GM18873 (cell line): ENCODE measurements at regions not wholly inside any gene's neighbourhood (a gene's known extent, or its start where the extent isn't known, plus 50 kb on each side); places are given as distances from the start of the nearest gene placed in this dataset.

ENCODE experiments used
- ATAC-seq: cut with Tn5 transposase; IDR thresholded peaks from one replicate; pipeline ENCODE4 v1.9.1; 2021; ENCODE audit warnings: mild to moderate bottlenecking, moderate library complexity, moderate number of reproducible peaks; ENCODE audit not compliant: unreplicated experiment, low FRiP score

DNA sequence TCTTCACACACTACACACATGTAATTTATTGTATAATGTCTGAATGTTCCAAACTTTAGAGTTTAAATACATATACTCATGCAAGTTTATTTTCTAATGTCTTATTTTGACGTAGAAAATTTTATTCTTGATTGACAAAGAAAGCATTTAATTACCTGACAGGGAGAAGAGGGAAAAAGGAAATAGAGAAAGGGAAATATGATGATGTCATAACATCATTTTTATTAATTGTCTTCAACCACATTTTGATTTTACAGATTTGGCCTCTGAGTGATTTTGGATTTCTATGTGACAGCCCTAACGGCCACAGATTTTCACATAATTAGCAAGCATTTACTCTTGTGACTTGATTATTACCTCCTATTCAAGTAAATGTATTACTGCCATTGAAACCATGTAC lies 106.1 kb upstream of the FSTL4 start:
- ATAC-seq = no peak

GRCh38 chr5:133716532-133717183 lies 104.3 kb upstream of the FSTL4 start:
- no peak for ATAC-seq

DNA sequence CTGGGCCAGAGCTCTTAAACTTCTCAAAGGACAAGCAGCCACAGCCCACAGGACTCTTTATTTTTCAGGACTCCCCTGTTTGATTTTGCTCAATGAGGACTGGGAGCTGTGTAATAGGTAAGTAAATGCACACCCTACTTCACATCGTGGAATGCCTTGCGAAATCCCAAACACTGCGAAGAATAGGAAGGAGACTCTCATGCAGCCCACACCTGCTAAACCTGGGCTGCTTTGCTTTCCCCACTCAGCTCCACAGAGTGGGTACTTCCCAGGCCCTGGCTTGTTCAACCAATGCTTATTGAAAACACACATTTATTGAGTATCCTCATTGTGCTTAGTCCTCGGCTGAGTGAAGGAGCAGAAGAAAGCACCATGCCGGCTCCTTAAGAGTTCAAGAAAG lies 103.3 kb upstream of the FSTL4 start:
- no peak for ATAC-seq

- no peak for ATAC-seq
Measured at GRCh38 chr5:133715216-133715615, 102.9 kb upstream of the FSTL4 start.

GRCh38 chr5:133714161-133714915 lies 102.0 kb upstream of the FSTL4 start:
- no peak for ATAC-seq

DNA sequence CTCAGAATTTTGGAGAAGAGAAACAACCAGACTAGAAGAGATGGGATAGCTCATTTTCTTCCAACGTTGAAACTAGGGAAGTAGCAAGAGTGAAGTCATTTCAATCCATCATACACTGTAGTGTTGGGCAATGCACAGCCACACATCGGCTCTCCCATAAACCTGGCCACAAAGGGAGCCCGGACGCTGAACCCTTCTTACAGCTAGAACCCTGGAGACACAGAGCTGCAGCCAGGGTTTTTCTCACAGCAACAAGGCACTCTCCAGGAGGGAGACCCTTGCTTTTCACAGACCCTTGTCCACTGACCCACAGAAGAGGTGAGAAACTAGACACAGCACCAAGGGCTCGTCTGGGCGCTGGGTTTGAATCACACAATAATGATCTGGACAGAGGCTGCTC lies 101.4 kb upstream of the FSTL4 start:
- ATAC-seq = no peak

DNA sequence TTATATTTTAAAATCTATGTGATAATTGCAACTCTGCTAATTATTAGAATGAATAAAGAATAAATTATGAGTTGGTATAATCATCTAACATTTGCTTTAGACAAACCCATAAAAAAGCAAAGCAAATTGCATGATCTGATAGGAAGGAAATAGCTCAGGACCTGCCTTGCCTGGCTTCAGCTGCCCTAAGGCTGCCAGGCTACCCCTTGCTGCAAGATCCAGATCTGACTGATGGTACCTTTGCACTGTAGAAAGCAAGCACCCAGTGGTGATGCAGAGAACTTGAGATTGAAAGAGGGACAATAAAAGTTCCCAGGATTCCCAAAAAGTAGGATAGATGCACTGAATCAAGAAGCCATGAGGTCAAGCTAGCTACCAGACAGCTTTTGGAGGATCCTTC lies 100.9 kb upstream of the FSTL4 start:
- no peak for ATAC-seq

DNA sequence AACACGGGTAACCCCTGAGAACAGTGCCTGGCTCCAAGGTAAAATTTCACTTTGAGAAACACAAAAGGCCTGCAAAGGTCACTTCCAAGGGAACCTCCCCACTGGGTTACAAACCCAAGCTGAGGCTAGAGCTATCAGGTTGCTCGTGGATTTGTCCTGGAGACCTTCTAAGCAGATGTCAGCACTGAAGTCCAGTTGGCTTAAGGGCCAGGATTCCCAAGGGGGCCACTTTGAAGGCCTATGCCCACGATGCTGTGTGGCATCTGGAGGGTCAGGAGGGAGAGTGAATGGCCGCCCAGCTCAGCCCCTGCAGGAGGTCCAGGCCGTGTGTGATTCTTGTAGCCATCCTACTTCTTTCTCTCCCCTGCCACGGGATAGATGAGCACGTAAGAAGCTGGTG lies 100.2 kb upstream of the FSTL4 start:
- ATAC-seq = no peak

GRCh38 chr5:133709209-133709725 lies 96.9 kb upstream of the FSTL4 start:
- no peak for ATAC-seq

GRCh38 chr5:133708331-133708850 lies 96.0 kb upstream of the FSTL4 start:
- no peak for ATAC-seq

DNA sequence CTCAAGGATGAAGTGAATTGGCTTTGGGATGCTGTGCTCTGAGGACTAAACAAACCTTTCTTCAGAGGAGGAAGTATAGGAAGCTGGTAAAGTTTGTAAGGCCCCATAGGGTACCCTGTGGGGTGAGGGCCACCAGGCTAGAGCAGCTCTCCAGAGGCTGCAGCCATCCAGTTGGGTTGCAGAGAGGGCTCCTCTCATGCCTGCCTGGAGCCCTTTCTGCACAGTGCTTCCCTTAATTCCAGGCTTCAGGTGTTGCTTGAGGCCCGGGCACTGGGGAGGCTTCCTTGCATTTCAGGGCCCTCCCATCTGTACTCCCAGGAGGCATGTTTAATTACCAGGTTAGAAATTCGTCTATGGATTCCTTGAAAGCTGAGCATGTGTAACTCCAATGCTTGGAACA lies 95.3 kb upstream of the FSTL4 start:
- no peak for ATAC-seq

DNA sequence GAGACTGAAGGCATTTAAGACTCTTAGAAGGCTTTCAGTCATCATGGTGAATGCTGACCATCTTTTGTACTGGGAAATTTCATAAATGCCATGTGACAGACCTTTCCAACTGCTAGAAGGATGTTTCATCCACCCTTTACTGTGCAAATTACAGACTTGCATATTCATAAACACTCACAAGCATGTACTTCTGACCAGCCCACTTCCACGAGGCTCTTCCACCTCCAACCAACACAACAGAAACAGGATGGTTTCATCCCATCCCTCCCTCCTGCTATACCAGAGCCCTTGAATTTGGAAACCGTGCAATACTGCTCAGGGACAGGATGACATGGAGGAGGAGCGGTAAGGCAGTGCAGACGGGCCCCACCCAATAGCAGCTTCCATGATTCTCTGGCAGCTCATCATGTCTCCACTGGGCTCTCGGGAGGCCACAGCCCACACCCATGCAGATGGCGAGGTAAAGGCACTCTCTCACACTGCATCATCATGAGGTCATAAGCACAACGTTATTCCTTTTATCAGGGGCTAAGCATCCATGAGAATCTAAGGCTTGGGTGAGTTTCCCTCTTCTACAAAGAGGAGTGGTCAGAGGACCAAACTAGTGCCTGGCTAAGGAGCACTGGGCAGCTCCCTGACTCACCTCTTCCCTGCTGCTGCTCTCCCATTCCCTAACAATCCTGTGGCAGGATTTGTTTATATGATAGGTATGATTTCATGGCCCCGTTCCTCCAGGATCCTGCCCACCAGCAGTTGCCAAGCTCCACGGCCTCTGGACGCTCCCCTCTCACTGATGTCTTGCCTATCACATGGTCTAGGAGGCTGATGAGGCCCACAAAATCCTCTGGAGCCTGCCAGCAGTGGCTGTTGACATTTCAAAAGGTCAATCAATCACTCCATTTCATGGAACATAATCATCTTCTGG lies 94.4 kb upstream of the FSTL4 start:
- ATAC-seq = no peak

DNA sequence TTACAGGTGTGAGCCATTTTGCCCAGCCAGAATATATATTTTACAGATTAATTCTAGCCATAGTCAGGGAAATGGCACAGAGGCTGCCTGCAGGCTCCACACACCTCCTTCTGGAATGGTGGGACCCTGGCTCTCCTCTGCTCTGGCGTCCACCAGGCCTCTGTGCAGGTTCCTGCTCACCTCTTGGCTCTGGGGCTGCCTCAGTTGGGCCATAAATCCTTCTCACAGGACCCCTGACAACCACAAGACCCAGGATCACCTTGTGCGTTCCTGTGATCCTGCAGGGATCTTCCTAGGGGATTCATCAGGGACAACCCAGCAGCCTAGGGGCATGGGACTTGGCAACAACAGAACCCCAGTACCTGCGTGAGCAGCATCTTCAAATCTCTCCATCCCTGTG lies 93.0 kb upstream of the FSTL4 start:
- no peak for ATAC-seq

- no peak for ATAC-seq
Measured at GRCh38 chr5:133704411-133704810, 92.1 kb upstream of the FSTL4 start.

- ATAC-seq = no peak
Measured at GRCh38 chr5:133703935-133704334, 91.6 kb upstream of the FSTL4 start.

GRCh38 chr5:133702791-133703770 lies 90.7 kb upstream of the FSTL4 start:
- ATAC-seq = no peak

DNA sequence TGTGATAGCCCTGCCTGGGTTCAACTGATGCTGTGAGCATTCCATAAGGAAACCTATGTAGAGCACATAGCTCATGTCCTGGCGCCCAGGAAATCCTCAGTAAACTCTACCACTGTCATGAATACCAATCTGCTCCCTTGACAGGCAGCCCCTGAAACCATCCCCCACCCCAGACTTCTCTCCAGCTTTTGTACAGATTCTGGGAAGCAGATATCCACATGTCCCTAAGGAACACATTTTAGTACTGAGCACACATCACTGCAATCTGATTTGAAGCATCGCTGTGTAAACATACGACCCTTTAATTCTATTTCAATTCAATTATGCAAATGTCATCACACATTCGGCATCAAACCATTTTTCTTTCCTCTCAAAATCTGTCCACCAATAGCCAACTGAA lies 89.5 kb upstream of the FSTL4 start:
- ATAC-seq = no peak

DNA sequence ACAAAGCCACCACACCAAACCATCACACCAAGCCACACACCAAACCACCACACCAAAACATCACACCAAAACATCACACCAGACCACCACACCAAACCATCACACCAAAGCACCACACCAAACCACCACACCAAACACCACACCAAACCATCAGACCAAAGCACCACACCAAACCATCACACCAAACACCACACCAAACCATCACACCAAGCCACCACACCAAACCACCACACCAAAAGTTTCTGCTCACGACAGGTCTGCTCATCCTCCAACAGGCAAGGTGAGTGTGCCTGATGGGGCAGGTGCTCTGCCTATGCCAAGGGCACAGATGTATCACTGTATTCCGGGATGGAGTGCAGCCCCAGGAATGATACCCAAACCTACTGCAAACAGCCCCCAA lies 87.9 kb upstream of the FSTL4 start:
- ATAC-seq = no peak

- ATAC-seq = no peak
Measured at GRCh38 chr5:133698646-133699526, 86.5 kb upstream of the FSTL4 start.
